HG03064 (cell line): ENCODE measurements at regions not wholly inside any gene's neighbourhood (a gene's known extent, or its start where the extent isn't known, plus 50 kb on each side); places are given as distances from the start of the nearest gene placed in this dataset.
"Not testable (repeated sequence)": the region's sequence is repeated elsewhere in the genome, so short reads cannot be mapped to it uniquely, and the experiment has no call there.

Experiments used
- ATAC-seq: cut with Tn5 transposase; IDR thresholded peaks from one replicate; pipeline ENCODE4 v1.9.1; 2021; ENCODE audit warnings: low read depth; ENCODE audit not compliant: unreplicated experiment

DNA sequence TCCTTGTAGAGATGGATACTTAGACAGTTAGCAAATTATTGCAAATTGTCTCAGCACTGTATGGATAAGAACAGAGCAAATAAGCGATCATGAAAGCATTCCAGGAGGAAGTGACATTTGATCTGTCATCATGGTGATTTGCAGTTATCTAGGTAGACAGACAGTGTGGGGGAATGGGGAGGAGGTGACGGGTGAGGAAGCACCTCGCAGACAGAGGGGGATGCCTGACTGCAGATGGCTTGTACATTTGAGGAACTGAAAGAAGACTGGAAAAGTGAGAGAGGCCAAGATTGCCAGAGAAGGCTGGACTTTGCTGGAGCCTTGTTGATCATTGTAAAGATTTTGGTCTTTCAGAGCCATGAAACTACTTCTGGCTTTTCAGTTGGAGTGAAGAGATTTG, 318.2 kb upstream of the CELF2 start:
- ATAC-seq: no peak

GRCh38 chr10:10701084-10701611, 316.5 kb upstream of the CELF2 start:
- no peak for ATAC-seq

GRCh38 chr10:10702211-10702610, 315.5 kb upstream of the CELF2 start:
- no peak for ATAC-seq

GRCh38 chr10:10703382-10703781, 314.3 kb upstream of the CELF2 start:
- ATAC-seq: no peak

DNA sequence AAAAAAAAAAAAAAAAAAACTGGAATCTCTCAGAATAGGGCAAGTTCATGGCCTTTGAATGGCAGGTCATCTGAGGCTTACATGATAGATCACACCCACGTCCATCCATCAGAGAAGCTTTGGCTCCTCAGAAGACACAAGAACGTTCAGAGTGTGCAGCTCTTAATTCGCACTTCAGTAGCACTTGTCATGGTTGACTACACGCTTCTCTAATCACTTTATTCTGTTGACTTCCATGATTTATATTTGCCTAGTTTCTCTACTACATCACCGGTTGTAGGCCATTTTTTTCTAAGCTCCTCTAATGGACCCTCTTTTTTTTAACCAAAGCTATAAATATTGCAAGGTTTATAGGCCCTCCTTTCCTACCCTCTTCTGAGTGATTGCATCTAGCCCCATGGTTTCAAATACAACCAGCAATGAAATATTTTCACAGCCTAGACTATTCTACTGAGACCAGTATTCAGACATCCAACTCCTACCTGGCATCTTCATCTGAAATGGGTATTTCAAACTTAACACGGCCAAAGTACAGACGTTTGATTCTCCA, 305.4 kb upstream of the CELF2 start:
- no peak for ATAC-seq

DNA sequence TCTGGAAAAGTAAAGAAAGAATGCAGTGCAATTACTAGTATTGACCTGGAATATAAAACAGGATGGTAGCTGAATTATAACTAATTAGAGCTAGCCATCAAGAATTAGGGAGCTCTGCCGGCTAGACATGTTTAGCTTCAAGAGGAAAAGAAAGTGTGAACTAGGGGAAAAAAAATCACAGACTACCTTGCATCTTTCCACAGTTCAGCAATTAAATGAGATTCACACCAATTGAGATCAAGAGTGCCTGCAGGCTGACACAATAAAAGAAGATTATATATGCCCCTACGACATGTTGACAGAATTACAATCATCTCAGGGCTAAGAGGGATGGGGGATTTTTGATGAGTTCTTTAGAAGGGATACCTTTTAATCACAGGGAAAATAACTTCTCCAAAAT, 303.3 kb upstream of the CELF2 start:
- no peak for ATAC-seq

- no peak for ATAC-seq
These were observed 300.7 kb upstream of the CELF2 start for GRCh38 chr10:10716972-10717371.

GRCh38 chr10:10722422-10722821, 295.2 kb upstream of the CELF2 start:
- ATAC-seq: no peak

GRCh38 chr10:10725196-10725595, 292.5 kb upstream of the CELF2 start:
- no peak for ATAC-seq

- ATAC-seq: no peak
These were observed 291.6 kb upstream of the CELF2 start for GRCh38 chr10:10726101-10726500.

GRCh38 chr10:10727411-10727810, 290.3 kb upstream of the CELF2 start:
- ATAC-seq: not testable (repeated sequence)

DNA sequence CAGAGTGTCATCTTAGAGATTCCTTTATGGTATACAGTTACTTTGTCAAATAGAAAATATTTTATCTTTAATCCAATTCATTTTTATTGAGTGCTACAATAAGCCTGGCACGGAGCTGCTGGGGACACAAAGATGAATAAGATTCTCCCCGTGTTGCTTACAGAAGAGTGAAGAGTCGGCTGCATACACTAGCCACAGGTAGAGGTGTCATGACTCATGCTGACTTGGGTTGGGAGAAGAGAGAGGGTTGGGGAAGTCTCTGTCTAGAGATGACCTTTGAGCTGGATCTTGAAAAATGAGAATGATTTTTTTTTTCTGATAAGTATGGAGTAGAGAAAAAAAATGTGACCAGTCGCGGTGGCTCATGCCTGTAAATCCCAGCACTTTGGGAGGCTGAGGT, 289.9 kb upstream of the CELF2 start:
- no peak for ATAC-seq

DNA sequence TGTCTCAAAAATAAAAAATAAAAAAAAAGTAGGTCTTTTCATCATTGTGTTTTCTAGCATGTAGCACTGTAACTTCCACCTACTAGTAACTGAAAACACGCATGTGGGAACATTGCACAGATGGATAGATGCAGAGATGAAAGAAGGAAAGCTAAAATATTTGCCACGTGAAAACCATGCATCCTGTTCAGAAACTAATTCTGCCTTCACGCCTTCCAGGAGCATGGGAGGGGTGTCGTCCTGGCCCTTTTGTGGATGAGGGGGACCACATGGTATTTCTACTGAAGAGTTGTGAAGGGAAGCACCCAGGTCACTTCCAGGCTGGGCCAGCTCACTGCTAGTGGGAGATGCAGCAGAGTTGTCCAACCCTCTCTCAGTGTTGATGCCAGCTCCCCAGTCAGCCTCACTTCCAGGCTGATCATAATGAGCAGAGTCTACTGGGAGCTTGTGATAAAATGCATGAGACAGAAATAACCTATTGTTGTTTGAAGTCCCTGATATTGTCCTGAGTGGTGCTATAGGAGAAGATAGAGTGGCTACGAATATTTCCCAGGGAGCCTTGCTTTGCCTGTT, 287.1 kb upstream of the CELF2 start:
- ATAC-seq: no peak

DNA sequence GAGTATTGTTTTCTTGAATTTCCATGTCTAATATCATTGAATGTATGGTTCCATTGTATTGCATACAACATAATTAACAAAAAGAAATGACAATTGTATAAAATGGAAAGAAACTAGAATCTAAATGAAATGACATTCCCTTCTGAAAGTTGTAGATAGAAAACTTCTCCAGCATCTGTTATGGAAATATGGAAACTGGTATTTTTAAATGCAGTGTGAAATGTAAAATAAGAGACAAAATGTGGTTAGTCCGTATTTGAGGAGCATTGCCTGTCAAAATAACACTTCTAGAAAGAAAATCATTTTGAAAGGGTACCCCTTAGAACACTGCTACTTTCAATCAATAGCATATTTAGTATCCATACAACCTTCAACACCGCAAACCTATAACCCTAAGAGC, 286.3 kb upstream of the CELF2 start:
- ATAC-seq: no peak

DNA sequence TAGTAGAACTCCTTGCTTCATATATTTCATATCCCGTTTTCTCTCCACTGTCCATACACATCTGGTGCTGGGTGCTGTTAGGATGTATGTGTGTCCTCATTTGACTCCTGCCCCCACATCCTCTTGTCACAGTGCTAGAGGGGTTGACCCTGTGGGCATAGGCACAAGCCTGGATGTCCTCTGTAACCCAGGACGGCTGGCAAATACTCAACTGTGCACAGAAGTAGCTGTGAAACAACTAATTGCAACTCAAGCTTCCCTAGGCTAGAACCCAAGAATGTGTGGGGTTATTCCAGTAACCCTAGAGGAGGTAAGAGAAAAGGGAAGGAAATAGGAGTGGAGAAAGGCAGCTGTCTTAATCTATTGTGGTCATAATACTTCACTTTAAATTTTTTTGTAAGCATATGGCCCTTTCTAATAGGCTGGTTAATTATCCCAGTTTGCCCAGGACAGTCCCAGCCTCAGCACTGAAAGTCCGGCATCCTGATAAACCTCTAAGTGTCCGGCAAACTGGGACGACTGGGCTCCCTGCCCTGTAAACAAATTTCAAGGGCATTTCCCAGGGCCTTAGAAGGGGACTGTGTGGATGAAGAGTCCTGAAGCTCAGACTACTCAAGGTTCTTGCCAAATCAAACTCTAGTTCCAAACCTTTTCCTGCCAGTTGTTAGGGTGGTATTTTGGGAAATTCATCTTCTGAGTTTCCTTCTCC, 283.2 kb upstream of the CELF2 start:
- ATAC-seq: no peak

DNA sequence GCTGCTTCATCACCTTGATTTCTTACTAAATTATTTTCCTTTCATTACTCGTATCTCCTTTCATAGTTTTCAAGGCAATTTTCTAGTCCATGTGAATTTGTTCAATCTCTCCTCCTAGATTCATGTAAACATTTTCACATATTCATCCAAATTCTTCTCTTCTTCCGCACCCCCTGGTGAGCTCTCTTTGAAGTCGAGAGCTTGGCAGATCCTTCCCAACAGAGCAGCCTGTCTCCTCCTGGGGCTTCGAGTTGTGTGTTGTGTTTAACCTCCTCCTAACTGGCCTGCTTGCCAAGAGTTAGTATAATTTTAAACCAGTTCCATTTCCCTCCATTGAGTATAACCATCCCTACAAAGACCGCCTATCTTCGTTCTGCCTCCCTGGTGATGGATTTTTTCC, 272.4 kb upstream of the CELF2 start:
- no peak for ATAC-seq

- no peak for ATAC-seq
These were observed 262.2 kb upstream of the CELF2 start for GRCh38 chr10:10755490-10755889.

- no peak for ATAC-seq
These were observed 259.4 kb upstream of the CELF2 start for GRCh38 chr10:10758306-10758705.

- not testable (repeated sequence) for ATAC-seq
These were observed 257.9 kb upstream of the CELF2 start for GRCh38 chr10:10759806-10760205.

GRCh38 chr10:10765017-10765416, 252.7 kb upstream of the CELF2 start:
- no peak for ATAC-seq

GRCh38 chr10:10772411-10772810, 245.3 kb upstream of the CELF2 start:
- ATAC-seq: no peak

- ATAC-seq: no peak
These were observed 244.7 kb upstream of the CELF2 start for GRCh38 chr10:10772874-10773508.
